HCT116 (cell line): ENCODE measurements at regions not wholly inside any gene's neighbourhood (a gene's known extent, or its start where the extent isn't known, plus 50 kb on each side); places are given as distances from the start of the nearest gene placed in this dataset.

Source experiments
- ATAC-seq: fragments of 200-7000 bp; cut with Tn5 transposase; 2 replicates; pipeline ENCODE4 v1.9.1; 2020; ENCODE audit warnings: mild to moderate bottlenecking, moderate library complexity
- BruUV-seq: library from RNA; stranded (reverse); fragments of 400-500 nt; replicated peaks from 2 replicates; lab custom pipeline; 2021; lab: Mats Ljungman, UMichigan
- CTCF ChIA-PET: fragments of 300-600 bp; sonication (Branson Sonifier 250); formaldehyde crosslinking; loops from one replicate; lab custom pipeline; 2021; ENCODE audit warnings: antibody characterized with exemption; lab: Charles Lee
- POLR2A ChIA-PET: fragments of 300-600, 350-600 bp; sonication (Branson Sonifier 250); formaldehyde crosslinking; loops from one replicate; lab custom pipeline; 2021; ENCODE audit warnings: antibody characterized with exemption; lab: Charles Lee
- RAD21 ChIA-PET, 2 experiments: fragments of 300-600 bp; sonication (Branson Sonifier 250); formaldehyde crosslinking; loops; one replicate each; lab custom pipeline; 2023; ENCODE audit warnings: low total read pairs in 2 of 2; ENCODE audit not compliant: uncharacterized antibody in 2 of 2, unreplicated experiment in 2 of 2, low non-redundant PET in 1 of 2; lab: Charles Lee
- DNase-seq: peaks from one replicate; pipeline ENCODE4 v3.0.0-alpha.2; 2010; ENCODE audit warnings: low read depth, low spot score
- H2AFZ ChIP-seq: fragments of 200-600 bp; shearing (Covaris generic), sonication (generic); 2 replicates; pipeline ENCODE4 v1.6.1; 2017; ENCODE audit warnings: low read depth, mixed run types, mixed read lengths, antibody characterized with exemption, low read length; ENCODE audit not compliant: poor library complexity, severe bottlenecking
- H3K27ac ChIP-seq: 2 replicates; pipeline ENCODE4 v1.5.1; 2012; ENCODE audit warnings: low read depth, low read length
- H3K27me3 ChIP-seq: fragments of 200-600 bp; sonication (generic); 2 replicates; pipeline ENCODE4 v1.6.1; 2016; ENCODE audit warnings: mixed run types, low read length, mixed read lengths; ENCODE audit not compliant: insufficient read depth
- H3K36me3 ChIP-seq, 2 experiments: fragments of 200-500 bp in 1 of 2; fragments of 200-600 bp in 1 of 2; sonication (Bioruptor generic) in 1 of 2; sonication (generic) in 1 of 2; 2 replicates each; pipeline versions ENCODE4 v1.5.1 to v1.6.1; 2014 to 2016; ENCODE audit warnings: low read length in 2 of 2, inconsistent platforms in 1 of 2, mixed read lengths in 1 of 2, mixed run types in 1 of 2; ENCODE audit not compliant: insufficient read depth in 2 of 2, control insufficient read depth in 1 of 2
- H3K4me1 ChIP-seq, 2 experiments: fragments of 200-600 bp in 1 of 2; sonication (generic) in 1 of 2; 2 replicates each; pipeline versions ENCODE4 v1.5.1 to v1.6.1; 2012 to 2017; ENCODE audit warnings: low read length in 2 of 2, inconsistent platforms in 1 of 2, mild to moderate bottlenecking in 1 of 2, mixed read lengths in 1 of 2, mixed run types in 1 of 2, moderate library complexity in 1 of 2; ENCODE audit not compliant: insufficient read depth in 2 of 2, control insufficient read depth in 1 of 2
- H3K4me2 ChIP-seq: fragments of 200-600 bp; sonication (generic); 2 replicates; pipeline ENCODE4 v1.6.1; 2017; ENCODE audit warnings: mixed run types, low read length, mixed read lengths
- H3K4me3 ChIP-seq, 2 experiments: fragments of 200-600 bp in 1 of 2; sonication (generic) in 1 of 2; replicated peaks in 1 of 2; 2 replicates each; pipeline ENCODE4 v1.5.1; 2011 to 2016; ENCODE audit warnings: low read length in 2 of 2, control low read depth in 1 of 2, low read depth in 1 of 2, mild to moderate bottlenecking in 1 of 2, mixed read lengths in 1 of 2, mixed run types in 1 of 2
- H3K79me2 ChIP-seq: fragments of 200-600 bp; sonication (generic); 2 replicates; pipeline ENCODE4 v1.6.1; 2017; ENCODE audit warnings: mild to moderate bottlenecking, mixed run types, low read length, moderate library complexity, mixed read lengths; ENCODE audit not compliant: insufficient read depth
- H3K9ac ChIP-seq: fragments of 200-600 bp; sonication (generic); 2 replicates; pipeline ENCODE4 v1.6.1; 2016; ENCODE audit warnings: low read length, mixed read lengths
- H3K9me2 ChIP-seq: fragments of 200-600 bp; sonication (generic), shearing (Covaris generic); 2 replicates; pipeline ENCODE4 v1.6.1; 2017; ENCODE audit warnings: mixed run types, mild to moderate bottlenecking, moderate library complexity; ENCODE audit not compliant: insufficient read depth
- H3K9me3 ChIP-seq, 2 experiments: fragments of 200-500 bp in 1 of 2; fragments of 200-600 bp in 1 of 2; sonication (Bioruptor generic) in 1 of 2; sonication (generic) in 1 of 2; 2 replicates each; pipeline ENCODE4 v1.6.1; 2014 to 2017; ENCODE audit warnings: low read length in 2 of 2, mixed read lengths in 2 of 2, inconsistent platforms in 1 of 2, low read depth in 1 of 2, mild to moderate bottlenecking in 1 of 2, mixed run types in 1 of 2, moderate library complexity in 1 of 2; ENCODE audit not compliant: control insufficient read depth in 1 of 2, insufficient read depth in 1 of 2
- H4K20me1 ChIP-seq: fragments of 200-600 bp; sonication (generic), shearing (Covaris generic); 2 replicates; pipeline ENCODE4 v1.6.1; 2017; ENCODE audit warnings: mixed run types, mild to moderate bottlenecking, moderate library complexity; ENCODE audit not compliant: insufficient read depth
- ELF1 ChIP-seq: IDR thresholded peaks from 2 replicates; pipeline ENCODE4 v1.6.1; 2012; ENCODE audit warnings: low read depth, borderline replicate concordance
- EZH2 ChIP-seq: fragments of 200-600 bp; sonication (generic); IDR thresholded peaks from 2 replicates; pipeline ENCODE4 v1.6.1; 2017; ENCODE audit warnings: antibody characterized with exemption, mixed run types
- EZH2phosphoT487 ChIP-seq: fragments of 200-600 bp; IDR thresholded peaks from 2 replicates; pipeline ENCODE4 v1.6.1; 2018; ENCODE audit warnings: antibody characterized with exemption, borderline replicate concordance
- TCF7L2 ChIP-seq: IDR thresholded peaks from 2 replicates; pipeline ENCODE4 v1.7.0; 2011; ENCODE audit warnings: borderline replicate concordance, inconsistent platforms; ENCODE audit not compliant: insufficient read depth, insufficient read length; ENCODE audit errors: extremely low read depth
- intact Hi-C: fragments of 100-400 bp; cut with micrococcal nuclease; formaldehyde crosslinking; loops from 2 replicates; pipeline ENCODE4 v1.10.0; 2022

- no peak overlapping the region for H3K9ac ChIP-seq
- ChIA-PET CTCF (no interaction called here), RAD21 (no interaction called here), POLR2A (no interaction called here)
- intact Hi-C loops = no loop called here
- no peak overlapping the region for H3K4me2 ChIP-seq
- H3K27ac ChIP-seq = no peak overlapping the region
- H3K4me3 ChIP-seq = no peak overlapping the region
- no peaks in the 10 kb centered on the region for H3K36me3 ChIP-seq
- no peaks in the 10 kb centered on the region for H3K79me2 ChIP-seq
- BruUV-seq = no TSS peak
- H3K4me1 ChIP-seq = no peaks in the 10 kb centered on the region
- H3K9me3 ChIP-seq = peaks cover 8 to 24% of the 10 kb centered on the region in 2 experiments; a peak in 2 of 4 replicates
- no peak for ATAC-seq
- H4K20me1 ChIP-seq = no peaks in the 10 kb centered on the region; the same call in 1 of the 2 replicates
- H2AFZ ChIP-seq = no peak overlapping the region
- DNase-seq = no peak
- no peaks in the 10 kb centered on the region for H3K9me2 ChIP-seq
- no peaks in the 10 kb centered on the region for H3K27me3 ChIP-seq
- TF ChIP-seq EZH2phosphoT487 (no peak), TCF7L2 (peak; percentile 60)
Observed at GRCh38 chr3:76685858-76686257, 354.0 kb upstream of the ROBO2 start.

GRCh38 chr3:76687019-76687418, 352.9 kb upstream of the ROBO2 start:
- TF ChIP-seq ELF1 (no peak), EZH2 (no peak)
- RAD21 ChIA-PET = no interaction called here
- Histone ChIP-seq H3K9ac (no peak overlapping the region), H2AFZ (no peak overlapping the region), H3K4me3 (no peak overlapping the region), H3K9me2 (no peaks in the 10 kb centered on the region), H3K27me3 (no peaks in the 10 kb centered on the region), H3K9me3 (peaks cover 6 to 26% of the 10 kb centered on the region in 2 experiments; a peak in 2 of 4 replicates), H4K20me1 (no peaks in the 10 kb centered on the region; the same call in 1 of the 2 replicates), H3K36me3 (no peaks in the 10 kb centered on the region), H3K4me1 (no peaks in the 10 kb centered on the region), H3K4me2 (no peak overlapping the region), H3K27ac (no peak overlapping the region), H3K79me2 (no peaks in the 10 kb centered on the region)
- no peak for ATAC-seq
- POLR2A ChIA-PET = no interaction called here
- no TSS peak for BruUV-seq
- intact Hi-C loops = no loop called here
- no peak for DNase-seq
- CTCF ChIA-PET = no interaction called here
